NCI-H82 (cell line): ENCODE measurements at regions not wholly inside any gene's neighbourhood (a gene's known extent, or its start where the extent isn't known, plus 50 kb on each side); places are given as distances from the start of the nearest gene placed in this dataset.
A peak's percentile ranks its signal among the peaks of the same experiment; 100 is the strongest.

Source experiments
- DNase-seq: peaks from one replicate; lab custom pipeline; 2025; lab: John Stamatoyannopoulos, UW

GRCh38 chr13:34561033-34561432 is 381.0 kb upstream of the NBEA start:
- DNase-seq, result no peak

- no peak for DNase-seq
Measured at GRCh38 chr13:34567597-34567996, 374.5 kb upstream of the NBEA start.

GRCh38 chr13:34570698-34571353 is 371.2 kb upstream of the NBEA start:
- DNase-seq, result peak; percentile 12

GRCh38 chr13:34571716-34572115 is 370.4 kb upstream of the NBEA start:
- peak; percentile 64 for DNase-seq

- no peak for DNase-seq
Measured at GRCh38 chr13:34577051-34577450, 365.0 kb upstream of the NBEA start.

GRCh38 chr13:34578471-34578870 is 363.6 kb upstream of the NBEA start:
- no peak for DNase-seq

GRCh38 chr13:34578917-34579316 is 363.2 kb upstream of the NBEA start:
- no peak for DNase-seq

- DNase-seq, result no peak
Measured at GRCh38 chr13:34583181-34583580, 358.9 kb upstream of the NBEA start.

GRCh38 chr13:34587576-34587975 is 354.5 kb upstream of the NBEA start:
- no peak for DNase-seq

- DNase-seq, result no peak
Measured at GRCh38 chr13:34588362-34588761, 353.7 kb upstream of the NBEA start.

- no peak for DNase-seq
Measured at GRCh38 chr13:34589581-34589980, 352.5 kb upstream of the NBEA start.

GRCh38 chr13:34591129-34591528 is 350.9 kb upstream of the NBEA start:
- no peak for DNase-seq

- DNase-seq, result no peak
Measured at GRCh38 chr13:34591900-34592529, 350.1 kb upstream of the NBEA start.

GRCh38 chr13:34593658-34594057 is 348.4 kb upstream of the NBEA start:
- DNase-seq, result no peak

GRCh38 chr13:34594507-34594906 is 347.6 kb upstream of the NBEA start:
- no peak for DNase-seq

GRCh38 chr13:34608331-34608730 is 333.7 kb upstream of the NBEA start:
- peak; percentile 14 for DNase-seq

GRCh38 chr13:34611671-34612070 is 330.4 kb upstream of the NBEA start:
- DNase-seq, result no peak

- DNase-seq, result no peak
Measured at GRCh38 chr13:34617473-34618083, 324.5 kb upstream of the NBEA start.

GRCh38 chr13:34618654-34619053 is 323.4 kb upstream of the NBEA start:
- no peak for DNase-seq

GRCh38 chr13:34619326-34619725 is 322.7 kb upstream of the NBEA start:
- DNase-seq, result no peak

GRCh38 chr13:34620074-34620850 is 321.8 kb upstream of the NBEA start:
- peak; percentile 95 for DNase-seq

GRCh38 chr13:34620862-34621261 is 321.2 kb upstream of the NBEA start:
- peak; percentile 93 for DNase-seq

- DNase-seq, result no peak
Measured at GRCh38 chr13:34623331-34623730, 318.7 kb upstream of the NBEA start.
